ENCODE measurements at regions not wholly inside any gene's neighbourhood (a gene's known extent, or its start where the extent isn't known, plus 50 kb on each side); places are given as distances from the start of the nearest gene placed in this dataset.

GRCh38 chr20:52684176-52684575 lies 288.0 kb upstream of the TSHZ2 start:
- TF ChIP-seq EZH2 (optimal IDR thresholded peaks at IDR 0.05; ENCODE audit: low read depth, low read length) = no peak
- TF ChIP-seq, protein P1, sequence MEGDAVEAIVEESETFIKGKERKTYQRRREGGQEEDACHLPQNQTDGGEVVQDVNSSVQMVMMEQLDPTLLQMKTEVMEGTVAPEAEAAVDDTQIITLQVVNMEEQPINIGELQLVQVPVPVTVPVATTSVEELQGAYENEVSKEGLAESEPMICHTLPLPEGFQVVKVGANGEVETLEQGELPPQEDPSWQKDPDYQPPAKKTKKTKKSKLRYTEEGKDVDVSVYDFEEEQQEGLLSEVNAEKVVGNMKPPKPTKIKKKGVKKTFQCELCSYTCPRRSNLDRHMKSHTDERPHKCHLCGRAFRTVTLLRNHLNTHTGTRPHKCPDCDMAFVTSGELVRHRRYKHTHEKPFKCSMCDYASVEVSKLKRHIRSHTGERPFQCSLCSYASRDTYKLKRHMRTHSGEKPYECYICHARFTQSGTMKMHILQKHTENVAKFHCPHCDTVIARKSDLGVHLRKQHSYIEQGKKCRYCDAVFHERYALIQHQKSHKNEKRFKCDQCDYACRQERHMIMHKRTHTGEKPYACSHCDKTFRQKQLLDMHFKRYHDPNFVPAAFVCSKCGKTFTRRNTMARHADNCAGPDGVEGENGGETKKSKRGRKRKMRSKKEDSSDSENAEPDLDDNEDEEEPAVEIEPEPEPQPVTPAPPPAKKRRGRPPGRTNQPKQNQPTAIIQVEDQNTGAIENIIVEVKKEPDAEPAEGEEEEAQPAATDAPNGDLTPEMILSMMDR (IDR thresholded peaks at IDR 0.05; ENCODE audit: low read length) = no peak
- no peak for TF ChIP-seq EZH2phosphoT487 (IDR thresholded peaks at IDR 0.05; ENCODE audit: low read length)
- Histone ChIP-seq H3K9ac (ENCODE audit: low read length) (no peak overlapping the region), H3K4me2 (ENCODE audit: low read depth, low read length) (no peak overlapping the region), H3K36me3 (replicated peaks; ENCODE audit: insufficient read depth, low read length) (no peaks in the 10 kb centered on the region), H3K4me1 (ENCODE audit: low read length) (no peaks in the 10 kb centered on the region), H3K27ac (ENCODE audit: low read length) (no peak overlapping the region), H3K9me3 (replicated peaks; ENCODE audit: insufficient read depth, low read length) (no peaks in the 10 kb centered on the region), H3K27me3 (replicated peaks; ENCODE audit: insufficient read depth, low read length) (no peaks in the 10 kb centered on the region), H4K20me1 (ENCODE audit: insufficient read depth, low read length) (no peaks in the 10 kb centered on the region), H3F3A (ENCODE audit: insufficient read depth, low read length) (no peaks in the 10 kb centered on the region), H3K4me3 (ENCODE audit: low read length) (no peak overlapping the region), H3K9me2 (replicated peaks; ENCODE audit: insufficient read depth, low read length) (no peaks in the 10 kb centered on the region), H3K79me2 (ENCODE audit: low read length) (no peaks in the 10 kb centered on the region), H2AFZ (ENCODE audit: low read length) (no peak overlapping the region)
- DNase-seq = no peak

- Histone ChIP-seq H3K4me3 (ENCODE audit: low read length) (no peak overlapping the region), H3K9me2 (replicated peaks; ENCODE audit: insufficient read depth, low read length) (no peaks in the 10 kb centered on the region), H3K36me3 (replicated peaks; ENCODE audit: insufficient read depth, low read length) (no peaks in the 10 kb centered on the region), H3K9ac (ENCODE audit: low read length) (no peak overlapping the region), H2AFZ (ENCODE audit: low read length) (no peak overlapping the region), H3F3A (ENCODE audit: insufficient read depth, low read length) (no peaks in the 10 kb centered on the region), H4K20me1 (ENCODE audit: insufficient read depth, low read length) (no peaks in the 10 kb centered on the region), H3K9me3 (replicated peaks; ENCODE audit: insufficient read depth, low read length) (no peaks in the 10 kb centered on the region), H3K4me1 (ENCODE audit: low read length) (no peaks in the 10 kb centered on the region), H3K27ac (ENCODE audit: low read length) (no peak overlapping the region), H3K4me2 (ENCODE audit: low read depth, low read length) (no peak overlapping the region), H3K27me3 (replicated peaks; ENCODE audit: insufficient read depth, low read length) (no peaks in the 10 kb centered on the region), H3K79me2 (ENCODE audit: low read length) (no peaks in the 10 kb centered on the region)
- DNase-seq = no peak
- TF ChIP-seq EZH2 (optimal IDR thresholded peaks at IDR 0.05; ENCODE audit: low read depth, low read length) (no peak), EZH2phosphoT487 (IDR thresholded peaks at IDR 0.05; ENCODE audit: low read length) (no peak)
- TF ChIP-seq, protein P1 (IDR thresholded peaks at IDR 0.05; ENCODE audit: low read length) = no peak
Observed at GRCh38 chr20:52683761-52684160, 288.4 kb upstream of the TSHZ2 start.

DNA sequence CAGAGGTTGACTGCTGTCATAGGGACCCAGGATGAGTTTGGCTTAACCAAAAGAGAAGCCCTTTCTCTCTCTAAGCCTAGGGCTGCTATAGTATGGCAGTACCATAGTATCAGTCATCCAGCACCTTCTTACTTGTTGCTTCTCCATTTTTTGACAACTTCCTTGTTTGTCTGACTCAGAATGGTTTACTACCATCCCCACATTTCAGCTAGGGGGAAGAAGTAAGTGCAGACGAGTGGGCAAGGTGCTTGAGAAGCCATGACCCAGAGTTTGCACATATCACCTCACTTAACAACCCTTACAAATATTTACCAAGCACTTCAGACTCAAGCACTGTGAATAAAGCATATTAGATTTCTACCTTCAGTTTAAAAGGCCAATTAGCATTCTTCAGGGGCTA lies 289.9 kb upstream of the TSHZ2 start:
- Histone ChIP-seq H3F3A (ENCODE audit: insufficient read depth, low read length) (no peaks in the 10 kb centered on the region), H3K9ac (ENCODE audit: low read length) (no peak overlapping the region), H3K4me1 (ENCODE audit: low read length) (no peaks in the 10 kb centered on the region), H3K27ac (ENCODE audit: low read length) (no peak overlapping the region), H2AFZ (ENCODE audit: low read length) (no peak overlapping the region), H3K4me2 (ENCODE audit: low read depth, low read length) (no peak overlapping the region), H3K36me3 (replicated peaks; ENCODE audit: insufficient read depth, low read length) (no peaks in the 10 kb centered on the region), H4K20me1 (ENCODE audit: insufficient read depth, low read length) (no peaks in the 10 kb centered on the region), H3K27me3 (replicated peaks; ENCODE audit: insufficient read depth, low read length) (no peaks in the 10 kb centered on the region), H3K9me2 (replicated peaks; ENCODE audit: insufficient read depth, low read length) (no peaks in the 10 kb centered on the region), H3K4me3 (ENCODE audit: low read length) (no peak overlapping the region), H3K79me2 (ENCODE audit: low read length) (no peaks in the 10 kb centered on the region), H3K9me3 (replicated peaks; ENCODE audit: insufficient read depth, low read length) (no peaks in the 10 kb centered on the region)
- TF ChIP-seq EZH2 (optimal IDR thresholded peaks at IDR 0.05; ENCODE audit: low read depth, low read length) = no peak
- no peak for DNase-seq

DNA sequence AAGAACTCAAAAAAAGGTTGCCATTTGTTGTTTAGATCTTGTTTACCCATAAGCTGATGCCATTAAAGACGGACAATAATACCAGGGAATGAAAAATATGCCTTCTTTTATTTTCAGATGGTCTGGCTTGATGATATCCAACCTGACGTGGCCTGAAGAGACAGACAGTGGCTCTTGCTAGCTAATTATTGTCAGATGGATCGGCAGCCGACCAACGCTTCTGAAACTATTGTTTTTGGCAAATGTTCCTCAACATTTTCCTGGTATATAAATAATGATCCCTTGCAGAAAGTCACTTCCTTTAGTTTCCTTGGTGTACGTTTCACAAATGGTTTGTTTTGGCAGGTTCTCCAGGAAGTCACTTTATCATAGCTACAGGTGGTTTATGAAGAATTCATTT lies 290.9 kb upstream of the TSHZ2 start:
- H3K9ac ChIP-seq (ENCODE audit: low read length) = no peak overlapping the region
- H3K36me3 ChIP-seq (replicated peaks; ENCODE audit: insufficient read depth, low read length) = no peaks in the 10 kb centered on the region
- H3K9me2 ChIP-seq (replicated peaks; ENCODE audit: insufficient read depth, low read length) = no peaks in the 10 kb centered on the region
- no peaks in the 10 kb centered on the region for H3F3A ChIP-seq (ENCODE audit: insufficient read depth, low read length)
- H3K4me3 ChIP-seq (ENCODE audit: low read length) = no peak overlapping the region
- no peaks in the 10 kb centered on the region for H3K9me3 ChIP-seq (replicated peaks; ENCODE audit: insufficient read depth, low read length)
- no peak for DNase-seq
- no peaks in the 10 kb centered on the region for H3K4me1 ChIP-seq (ENCODE audit: low read length)
- H2AFZ ChIP-seq (ENCODE audit: low read length) = no peak overlapping the region
- no peaks in the 10 kb centered on the region for H3K27me3 ChIP-seq (replicated peaks; ENCODE audit: insufficient read depth, low read length)
- H3K79me2 ChIP-seq (ENCODE audit: low read length) = no peaks in the 10 kb centered on the region
- H3K4me2 ChIP-seq (ENCODE audit: low read depth, low read length) = no peak overlapping the region
- H4K20me1 ChIP-seq (ENCODE audit: insufficient read depth, low read length) = no peaks in the 10 kb centered on the region
- no peak overlapping the region for H3K27ac ChIP-seq (ENCODE audit: low read length)
- TF ChIP-seq EZH2phosphoT487 (IDR thresholded peaks at IDR 0.05; ENCODE audit: low read length) (no peak), EZH2 (optimal IDR thresholded peaks at IDR 0.05; ENCODE audit: low read depth, low read length) (no peak)
- TF ChIP-seq, protein P1 (IDR thresholded peaks at IDR 0.05; ENCODE audit: low read length) = no peak

Data from MM.1S (cell line).